Esophagus squamous epithelium (tissue), 4 donors: ENCODE measurements at regions not wholly inside any gene's neighbourhood (a gene's known extent, or its start where the extent isn't known, plus 50 kb on each side); places are given as distances from the start of the nearest gene placed in this dataset.

Source experiments
- CTCF ChIP-seq, 6 experiments: fragments of 450-650 bp in 4 of 6; fragments of 200-600 bp in 2 of 6; sonication (generic) in 2 of 6; IDR thresholded peaks; one replicate each; pipeline ENCODE4 v1.5.1; 2016 to 2019; ENCODE audit warnings: antibody characterized with exemption in 6 of 6, mild to moderate bottlenecking in 4 of 6, moderate library complexity in 4 of 6
- POLR2A ChIP-seq, 4 donors: fragments of 450-650 bp; IDR thresholded peaks; one replicate each; pipeline ENCODE4 v1.6.1; 2017; ENCODE audit warnings: antibody characterized with exemption in 4 of 4, mild to moderate bottlenecking in 4 of 4, moderate library complexity in 3 of 4

DNA sequence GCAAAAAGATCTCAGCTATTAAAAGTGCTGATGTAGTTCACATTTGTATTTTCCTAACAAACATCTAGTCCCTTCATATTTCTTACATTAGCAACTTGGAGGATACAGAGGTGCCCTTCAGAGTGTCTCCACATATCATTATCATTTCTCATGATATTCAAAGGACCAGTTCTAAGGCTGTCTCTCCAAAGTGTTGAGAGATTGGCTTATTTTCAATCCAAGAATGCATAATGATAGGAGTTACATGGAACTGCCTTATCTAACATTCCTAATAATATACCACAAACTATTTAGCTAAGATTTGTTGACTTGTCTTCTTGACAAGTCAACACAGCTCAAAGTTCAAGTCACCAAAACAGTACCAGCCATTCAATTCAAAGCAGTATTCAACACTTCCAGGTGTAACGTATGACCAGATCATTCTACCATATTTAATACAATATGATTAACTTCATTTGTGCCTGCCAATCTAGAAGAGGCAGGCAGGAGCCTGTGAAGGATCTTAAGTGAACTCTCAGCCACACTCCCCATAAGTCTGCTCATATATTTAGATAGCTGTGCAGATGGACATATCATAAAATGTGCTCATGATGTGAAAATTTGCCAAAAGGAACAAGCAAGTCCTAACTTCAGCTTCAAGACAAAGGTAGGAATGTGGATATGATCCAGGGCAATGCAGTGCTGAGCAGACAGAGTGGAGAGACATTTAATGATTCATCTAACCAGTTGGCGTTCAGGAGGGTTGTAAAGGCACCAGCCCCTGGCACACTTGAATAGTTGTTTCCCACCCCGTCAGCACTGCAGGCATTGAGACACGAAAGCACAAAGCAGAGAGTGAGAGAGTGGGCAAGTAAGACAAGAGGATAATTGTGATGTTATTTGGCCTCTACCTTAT lies 108.3 kb downstream of the MTERF1 start:
- TF ChIP-seq CTCF (IDR thresholded peaks at IDR 0.05) (no peak), POLR2A (IDR thresholded peaks at IDR 0.05) (no peak)
